ENCODE measurements at regions not wholly inside any gene's neighbourhood (a gene's known extent, or its start where the extent isn't known, plus 50 kb on each side); places are given as distances from the start of the nearest gene placed in this dataset.

DNA sequence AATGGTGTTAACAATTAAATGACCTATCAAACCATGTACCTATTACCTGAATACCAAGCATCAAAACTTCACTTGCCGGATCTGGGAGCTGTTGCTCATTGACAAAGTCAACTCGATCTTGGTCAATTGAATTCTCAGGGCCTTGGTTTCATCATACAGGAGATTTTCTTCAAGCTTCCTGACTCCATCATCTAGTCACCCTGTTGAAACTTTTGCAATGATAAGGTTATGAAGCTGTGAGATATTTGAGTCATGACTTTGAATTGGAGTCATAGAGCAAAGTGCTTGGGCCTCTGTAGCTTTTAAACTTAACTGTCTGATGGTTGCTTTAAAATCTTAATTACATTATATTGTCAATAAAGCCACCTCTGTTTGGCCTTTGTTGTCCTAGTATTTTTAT, 260.9 kb downstream of the COG6 start (continued):
- TF ChIP-seq MGA (IDR thresholded peaks at IDR 0.05) = no peak
- TF ChIP-seq, protein P1, sequence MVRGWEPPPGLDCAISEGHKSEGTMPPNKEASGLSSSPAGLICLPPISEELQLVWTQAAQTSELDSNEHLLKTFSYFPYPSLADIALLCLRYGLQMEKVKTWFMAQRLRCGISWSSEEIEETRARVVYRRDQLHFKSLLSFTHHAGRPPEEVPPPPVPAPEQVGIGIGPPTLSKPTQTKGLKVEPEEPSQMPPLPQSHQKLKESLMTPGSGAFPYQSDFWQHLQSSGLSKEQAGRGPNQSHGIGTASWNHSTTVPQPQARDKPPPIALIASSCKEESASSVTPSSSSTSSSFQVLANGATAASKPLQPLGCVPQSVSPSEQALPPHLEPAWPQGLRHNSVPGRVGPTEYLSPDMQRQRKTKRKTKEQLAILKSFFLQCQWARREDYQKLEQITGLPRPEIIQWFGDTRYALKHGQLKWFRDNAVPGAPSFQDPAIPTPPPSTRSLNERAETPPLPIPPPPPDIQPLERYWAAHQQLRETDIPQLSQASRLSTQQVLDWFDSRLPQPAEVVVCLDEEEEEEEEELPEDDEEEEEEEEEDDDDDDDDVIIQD (CRISPR knock-in tag; IDR thresholded peaks at IDR 0.05) = no peak
- TF ChIP-seq, protein P2, sequence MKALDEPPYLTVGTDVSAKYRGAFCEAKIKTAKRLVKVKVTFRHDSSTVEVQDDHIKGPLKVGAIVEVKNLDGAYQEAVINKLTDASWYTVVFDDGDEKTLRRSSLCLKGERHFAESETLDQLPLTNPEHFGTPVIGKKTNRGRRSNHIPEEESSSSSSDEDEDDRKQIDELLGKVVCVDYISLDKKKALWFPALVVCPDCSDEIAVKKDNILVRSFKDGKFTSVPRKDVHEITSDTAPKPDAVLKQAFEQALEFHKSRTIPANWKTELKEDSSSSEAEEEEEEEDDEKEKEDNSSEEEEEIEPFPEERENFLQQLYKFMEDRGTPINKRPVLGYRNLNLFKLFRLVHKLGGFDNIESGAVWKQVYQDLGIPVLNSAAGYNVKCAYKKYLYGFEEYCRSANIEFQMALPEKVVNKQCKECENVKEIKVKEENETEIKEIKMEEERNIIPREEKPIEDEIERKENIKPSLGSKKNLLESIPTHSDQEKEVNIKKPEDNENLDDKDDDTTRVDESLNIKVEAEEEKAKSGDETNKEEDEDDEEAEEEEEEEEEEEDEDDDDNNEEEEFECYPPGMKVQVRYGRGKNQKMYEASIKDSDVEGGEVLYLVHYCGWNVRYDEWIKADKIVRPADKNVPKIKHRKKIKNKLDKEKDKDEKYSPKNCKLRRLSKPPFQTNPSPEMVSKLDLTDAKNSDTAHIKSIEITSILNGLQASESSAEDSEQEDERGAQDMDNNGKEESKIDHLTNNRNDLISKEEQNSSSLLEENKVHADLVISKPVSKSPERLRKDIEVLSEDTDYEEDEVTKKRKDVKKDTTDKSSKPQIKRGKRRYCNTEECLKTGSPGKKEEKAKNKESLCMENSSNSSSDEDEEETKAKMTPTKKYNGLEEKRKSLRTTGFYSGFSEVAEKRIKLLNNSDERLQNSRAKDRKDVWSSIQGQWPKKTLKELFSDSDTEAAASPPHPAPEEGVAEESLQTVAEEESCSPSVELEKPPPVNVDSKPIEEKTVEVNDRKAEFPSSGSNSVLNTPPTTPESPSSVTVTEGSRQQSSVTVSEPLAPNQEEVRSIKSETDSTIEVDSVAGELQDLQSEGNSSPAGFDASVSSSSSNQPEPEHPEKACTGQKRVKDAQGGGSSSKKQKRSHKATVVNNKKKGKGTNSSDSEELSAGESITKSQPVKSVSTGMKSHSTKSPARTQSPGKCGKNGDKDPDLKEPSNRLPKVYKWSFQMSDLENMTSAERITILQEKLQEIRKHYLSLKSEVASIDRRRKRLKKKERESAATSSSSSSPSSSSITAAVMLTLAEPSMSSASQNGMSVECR (CRISPR knock-in tag; IDR thresholded peaks at IDR 0.05) = no peak
